IMR-90 (cell line): ENCODE measurements at regions not wholly inside any gene's neighbourhood (a gene's known extent, or its start where the extent isn't known, plus 50 kb on each side); places are given as distances from the start of the nearest gene placed in this dataset.
"Not testable (repeated sequence)": the region's sequence is repeated elsewhere in the genome, so short reads cannot be mapped to it uniquely, and the experiment has no call there.

Experiments used
- ATAC-seq: fragments of 200-7000 bp; cut with Tn5 transposase; 2 replicates; pipeline ENCODE4 v1.9.1; 2020; ENCODE audit warnings: low read depth, mild to moderate bottlenecking, moderate library complexity
- BruUV-seq: library from RNA; stranded (reverse); fragments of 400-500 nt; replicated peaks from 2 replicates; lab custom pipeline; 2021; lab: Mats Ljungman, UMichigan
- CTCF ChIA-PET: fragments of 300-600 bp; formaldehyde crosslinking; extraction: SDS; loops from one replicate; lab custom pipeline; 2021; ENCODE audit warnings: antibody characterized with exemption; lab: Yijun Ruan, JAX
- POLR2A ChIA-PET: fragments of 300-600 bp; sonication (Branson Sonifier 250); formaldehyde crosslinking; loops from one replicate; lab custom pipeline; 2022; ENCODE audit warnings: antibody characterized with exemption; ENCODE audit not compliant: unreplicated experiment; lab: Charles Lee
- DNase-seq: peaks from one replicate; pipeline ENCODE4 v3.0.0; 2013
- H2AFZ ChIP-seq: replicated peaks from 2 replicates; pipeline ENCODE3; 2013; ENCODE audit warnings: low read length, mild to moderate bottlenecking; ENCODE audit not compliant: poor library complexity
- H2AK5ac ChIP-seq: 2 replicates; pipeline ENCODE4 v1.6.1; 2013; ENCODE audit warnings: low read depth, low read length, inconsistent platforms
- H2AK9ac ChIP-seq: replicated peaks from 2 replicates; pipeline ENCODE3; 2013; ENCODE audit warnings: mild to moderate bottlenecking, low read depth, low read length, moderate library complexity; ENCODE audit not compliant: poor library complexity
- H2BK120ac ChIP-seq: 2 replicates; pipeline ENCODE4 v1.6.1; 2013; ENCODE audit warnings: low read depth, low read length, inconsistent platforms
- H2BK15ac ChIP-seq: 3 replicates; pipeline ENCODE4 v1.6.1; 2013; ENCODE audit warnings: low read depth, low read length, inconsistent platforms
- H2BK20ac ChIP-seq: 2 replicates; pipeline ENCODE4 v1.6.1; 2013; ENCODE audit warnings: low read depth, mild to moderate bottlenecking, inconsistent platforms, low read length, moderate library complexity
- H2BK5ac ChIP-seq: 2 replicates; pipeline ENCODE4 v1.6.1; 2013; ENCODE audit warnings: mild to moderate bottlenecking, low read depth, low read length, inconsistent platforms; ENCODE audit not compliant: poor library complexity, severe bottlenecking
- H3K14ac ChIP-seq: replicated peaks from 2 replicates; pipeline ENCODE4 v1.6.1; 2013; ENCODE audit warnings: low read depth, low read length, inconsistent platforms
- H3K18ac ChIP-seq: 2 replicates; pipeline ENCODE4 v1.6.1; 2013; ENCODE audit warnings: low read depth, low read length, control low read depth
- H3K23ac ChIP-seq: 2 replicates; pipeline ENCODE4 v1.6.1; 2013; ENCODE audit warnings: low read depth, low read length, inconsistent platforms
- H3K27ac ChIP-seq: 2 replicates; pipeline ENCODE4 v1.5.1; 2013; ENCODE audit warnings: mild to moderate bottlenecking, control low read depth, low read length; ENCODE audit not compliant: insufficient read depth
- H3K27me3 ChIP-seq: 2 replicates; pipeline ENCODE4 v1.6.1; 2013; ENCODE audit warnings: low read length; ENCODE audit not compliant: control insufficient read depth, insufficient read depth
- H3K36me3 ChIP-seq: 2 replicates; pipeline ENCODE4 v1.6.1; 2013; ENCODE audit warnings: low read length, mixed read lengths; ENCODE audit not compliant: control insufficient read depth, insufficient read depth
- H3K4ac ChIP-seq: 2 replicates; pipeline ENCODE4 v1.6.1; 2013; ENCODE audit warnings: low read depth, low read length, inconsistent platforms
- H3K4me1 ChIP-seq: 2 replicates; pipeline ENCODE4 v1.6.1; 2013; ENCODE audit warnings: low read length, mixed read lengths; ENCODE audit not compliant: control insufficient read depth, insufficient read depth
- H3K4me2 ChIP-seq: 2 replicates; pipeline ENCODE4 v1.6.1; 2013; ENCODE audit warnings: low read depth, mild to moderate bottlenecking, control low read depth, low read length, moderate library complexity
- H3K4me3 ChIP-seq: 2 replicates; pipeline ENCODE4 v1.5.1; 2013; ENCODE audit warnings: low read depth, mild to moderate bottlenecking, control low read depth, low read length, moderate library complexity; ENCODE audit not compliant: insufficient read depth
- H3K56ac ChIP-seq: 2 replicates; pipeline ENCODE4 v1.6.1; 2013; ENCODE audit warnings: low read length, inconsistent platforms; ENCODE audit not compliant: insufficient read depth; ENCODE audit errors: extremely low read depth
- H3K79me1 ChIP-seq, 2 experiments: 2 replicates each; pipeline ENCODE4 v1.6.1; 2013; ENCODE audit warnings: low read length in 2 of 2, inconsistent platforms in 1 of 2, low read depth in 1 of 2
- H3K9ac ChIP-seq: 2 replicates; pipeline ENCODE4 v1.6.1; 2013; ENCODE audit warnings: low read depth, low read length, control low read depth
- H3K9me1 ChIP-seq: 2 replicates; pipeline ENCODE4 v1.6.1; 2013; ENCODE audit warnings: low read length, inconsistent platforms; ENCODE audit not compliant: insufficient read depth
- H3K9me3 ChIP-seq: 2 replicates; pipeline ENCODE4 v1.6.1; 2013; ENCODE audit warnings: low read length; ENCODE audit not compliant: control insufficient read depth, insufficient read depth
- H4K20me1 ChIP-seq: 2 replicates; pipeline ENCODE4 v1.6.1; 2013; ENCODE audit warnings: low read length, inconsistent platforms; ENCODE audit not compliant: insufficient read depth
- H4K5ac ChIP-seq: 2 replicates; pipeline ENCODE4 v1.6.1; 2013; ENCODE audit warnings: mild to moderate bottlenecking, low read depth, low read length, control low read depth
- H4K8ac ChIP-seq, 2 experiments: 2 replicates each; pipeline ENCODE4 v1.6.1; 2013; ENCODE audit warnings: low read depth in 2 of 2, low read length in 2 of 2, control low read depth in 1 of 2, inconsistent platforms in 1 of 2
- H4K91ac ChIP-seq: 2 replicates; pipeline ENCODE4 v1.6.1; 2013; ENCODE audit warnings: low read depth, low read length, inconsistent platforms; ENCODE audit not compliant: insufficient read depth
- MAFK ChIP-seq: IDR thresholded peaks from 2 replicates; pipeline ENCODE4 v1.6.1; 2012; ENCODE audit warnings: low read depth, low read length, improper control_type of control experiment
- WGBS, 2 experiments: methylation state at CpG; one replicate each; pipeline versions ENCODE4 v1.1.5 to v1.1.7; 2013; ENCODE audit warnings: missing lambda C conversion rate in 2 of 2; ENCODE audit not compliant: insufficient read length in 1 of 2; ENCODE audit errors: extremely low coverage in 2 of 2; 5-methylcytosine and 5-hydroxymethylcytosine counted together
- dilution Hi-C: fragments of 300-500 bp; cut with HindIII; formaldehyde crosslinking; loops from one replicate; pipeline ENCODE4 v1.14.3; 2018; ENCODE audit warnings: low sequenced_read_pairs; ENCODE audit not compliant: unreplicated experiment
- in situ Hi-C: fragments of 300-500 bp; cut with MboI; formaldehyde crosslinking; loops from 3 replicates; pipeline ENCODE4 v1.14.3; 2019; ENCODE audit warnings: low sequenced_read_pairs, inconsistent platforms, mixed read lengths
- intact Hi-C: fragments of 100-400 bp; cut with micrococcal nuclease; formaldehyde crosslinking; loops from 2 replicates; pipeline ENCODE4 v1.10.0; 2022

GRCh38 chr18:43987061-43987460 is 693.6 kb upstream of the SETBP1 start:
- H3K9ac ChIP-seq, H3K79me1 ChIP-seq, ATAC-seq, H2AK9ac ChIP-seq, H4K5ac ChIP-seq, H3K27me3 ChIP-seq, H4K91ac ChIP-seq, H3K9me1 ChIP-seq, H4K8ac ChIP-seq, in situ Hi-C loops, H2BK20ac ChIP-seq, CTCF ChIA-PET, H2AFZ ChIP-seq, H2BK15ac ChIP-seq, POLR2A ChIA-PET, BruUV-seq, H4K20me1 ChIP-seq, DNase-seq, H3K4ac ChIP-seq, H3K56ac ChIP-seq, H3K4me1 ChIP-seq, H2BK5ac ChIP-seq, dilution Hi-C loops, H3K23ac ChIP-seq, H3K9me3 ChIP-seq, H2BK120ac ChIP-seq, H3K27ac ChIP-seq, intact Hi-C loops, H3K14ac ChIP-seq, H3K18ac ChIP-seq, H3K4me2 ChIP-seq, H3K4me3 ChIP-seq, H3K36me3 ChIP-seq, H2AK5ac ChIP-seq: not testable (repeated sequence)
- peak; percentile 45 for TF ChIP-seq MAFK
- no CpG with 5 or more reads among the region's 4 CpGs for WGBS, 2 experiments
